Thoracic aorta (tissue), 2 donors: ENCODE measurements at regions not wholly inside any gene's neighbourhood (a gene's known extent, or its start where the extent isn't known, plus 50 kb on each side); places are given as distances from the start of the nearest gene placed in this dataset.

Experiments
- ATAC-seq: fragments of 150-250 bp; one replicate; pipeline ENCODE4 v1.8.0; 2017; ENCODE audit warnings: low read depth; ENCODE audit not compliant: insufficient number of reproducible peaks, low FRiP score
- DNase-seq: peaks from one replicate; pipeline ENCODE4 v3.0.0-alpha.2; 2020; ENCODE audit warnings: low spot score
- H3K27ac ChIP-seq, 2 donors: fragments of 200-600 bp; sonication (generic); 1 replicate in 1 of 2; 2 replicates in 1 of 2; pipeline ENCODE4 v1.5.1; 2016; ENCODE audit warnings: mild to moderate bottlenecking in 2 of 2, moderate library complexity in 2 of 2
- H3K27me3 ChIP-seq: fragments of 200-600 bp; sonication (generic); replicated peaks from 2 replicates; pipeline ENCODE4 v1.6.0; 2016; ENCODE audit warnings: mild to moderate bottlenecking; ENCODE audit not compliant: insufficient read depth
- H3K36me3 ChIP-seq: fragments of 200-600 bp; sonication (generic); one replicate; pipeline ENCODE4 v1.5.1; 2016
- H3K4me1 ChIP-seq, 2 donors: fragments of 200-600 bp; sonication (generic); 1 replicate in 1 of 2; 2 replicates in 1 of 2; pipeline versions ENCODE4 v1.5.1 to v1.6.0; 2016; ENCODE audit warnings: low read depth in 2 of 2, mild to moderate bottlenecking in 1 of 2; ENCODE audit not compliant: control insufficient read depth in 1 of 2
- H3K4me3 ChIP-seq: fragments of 200-600 bp; sonication (generic); 2 replicates; pipeline ENCODE4 v1.5.1; 2016; ENCODE audit warnings: mild to moderate bottlenecking
- H3K9me3 ChIP-seq: fragments of 200-600 bp; sonication (generic); 2 replicates; pipeline ENCODE4 v1.5.1; 2016
- TF ChIP-seq, protein P1 (sequence below): fragments of 200-600 bp; sonication (generic); IDR thresholded peaks from one replicate; pipeline ENCODE4 v1.5.1; 2019; ENCODE audit warnings: antibody characterized with exemption

- H3K27me3 ChIP-seq: no peaks in the 10 kb centered on the region
- no peak overlapping the region for H3K4me3 ChIP-seq
- no peaks in the 10 kb centered on the region for H3K36me3 ChIP-seq
- ATAC-seq (no peak), DNase-seq (no peak)
- no peak overlapping the region for H3K27ac ChIP-seq
- TF ChIP-seq, protein P1, sequence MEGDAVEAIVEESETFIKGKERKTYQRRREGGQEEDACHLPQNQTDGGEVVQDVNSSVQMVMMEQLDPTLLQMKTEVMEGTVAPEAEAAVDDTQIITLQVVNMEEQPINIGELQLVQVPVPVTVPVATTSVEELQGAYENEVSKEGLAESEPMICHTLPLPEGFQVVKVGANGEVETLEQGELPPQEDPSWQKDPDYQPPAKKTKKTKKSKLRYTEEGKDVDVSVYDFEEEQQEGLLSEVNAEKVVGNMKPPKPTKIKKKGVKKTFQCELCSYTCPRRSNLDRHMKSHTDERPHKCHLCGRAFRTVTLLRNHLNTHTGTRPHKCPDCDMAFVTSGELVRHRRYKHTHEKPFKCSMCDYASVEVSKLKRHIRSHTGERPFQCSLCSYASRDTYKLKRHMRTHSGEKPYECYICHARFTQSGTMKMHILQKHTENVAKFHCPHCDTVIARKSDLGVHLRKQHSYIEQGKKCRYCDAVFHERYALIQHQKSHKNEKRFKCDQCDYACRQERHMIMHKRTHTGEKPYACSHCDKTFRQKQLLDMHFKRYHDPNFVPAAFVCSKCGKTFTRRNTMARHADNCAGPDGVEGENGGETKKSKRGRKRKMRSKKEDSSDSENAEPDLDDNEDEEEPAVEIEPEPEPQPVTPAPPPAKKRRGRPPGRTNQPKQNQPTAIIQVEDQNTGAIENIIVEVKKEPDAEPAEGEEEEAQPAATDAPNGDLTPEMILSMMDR: no peak
- no peaks in the 10 kb centered on the region for H3K4me1 ChIP-seq
- no peaks in the 10 kb centered on the region for H3K9me3 ChIP-seq
Measured at GRCh38 chr3:87555290-87555689, 278.9 kb upstream of the POU1F1 start.

- no peaks in the 10 kb centered on the region for H3K4me1 ChIP-seq
- no peak overlapping the region for H3K4me3 ChIP-seq
- TF ChIP-seq, protein P1: no peak
- H3K36me3 ChIP-seq: no peaks in the 10 kb centered on the region
- ATAC-seq: no peak
- no peaks in the 10 kb centered on the region for H3K9me3 ChIP-seq
- no peak for DNase-seq
- H3K27ac ChIP-seq: no peak overlapping the region
- H3K27me3 ChIP-seq: no peaks in the 10 kb centered on the region
Measured at GRCh38 chr3:87553058-87553457, 276.7 kb upstream of the POU1F1 start.

DNA sequence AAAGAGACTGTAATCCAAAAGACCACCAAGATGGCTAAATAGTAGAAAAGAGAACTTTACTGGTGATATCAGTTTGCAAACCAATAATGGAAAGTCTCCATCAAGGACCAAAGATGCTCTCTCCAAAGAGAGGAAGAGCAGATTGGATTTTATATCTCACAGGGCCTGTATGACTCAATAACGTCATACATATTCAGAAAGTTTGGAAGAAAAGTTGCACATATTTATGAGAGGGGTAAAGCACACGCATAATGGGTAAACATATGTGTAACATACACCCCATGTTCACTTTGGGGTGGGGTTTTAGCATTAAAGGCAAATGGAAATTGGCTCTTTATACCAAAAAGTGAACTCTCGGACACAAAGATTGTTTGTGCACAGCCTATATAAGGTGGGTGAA lies 274.5 kb upstream of the POU1F1 start:
- H3K9me3 ChIP-seq: no peaks in the 10 kb centered on the region
- ATAC-seq (no peak), DNase-seq (no peak)
- TF ChIP-seq, protein P1: no peak
- no peak overlapping the region for H3K4me3 ChIP-seq
- no peak overlapping the region for H3K27ac ChIP-seq
- no peaks in the 10 kb centered on the region for H3K4me1 ChIP-seq
- H3K27me3 ChIP-seq: no peaks in the 10 kb centered on the region
- H3K36me3 ChIP-seq: no peaks in the 10 kb centered on the region

GRCh38 chr3:87549208-87549607 lies 272.8 kb upstream of the POU1F1 start:
- H3K9me3 ChIP-seq: no peaks in the 10 kb centered on the region
- H3K4me3 ChIP-seq: no peak overlapping the region
- no peak overlapping the region for H3K27ac ChIP-seq
- no peaks in the 10 kb centered on the region for H3K4me1 ChIP-seq
- H3K27me3 ChIP-seq: no peaks in the 10 kb centered on the region
- ATAC-seq (no peak), DNase-seq (no peak)
- TF ChIP-seq, protein P1: no peak
- H3K36me3 ChIP-seq: no peaks in the 10 kb centered on the region

- no peaks in the 10 kb centered on the region for H3K27me3 ChIP-seq
- H3K4me1 ChIP-seq: no peaks in the 10 kb centered on the region
- no peak overlapping the region for H3K27ac ChIP-seq
- TF ChIP-seq, protein P1: no peak
- no peak overlapping the region for H3K4me3 ChIP-seq
- DNase-seq (no peak), ATAC-seq (no peak)
- H3K36me3 ChIP-seq: no peaks in the 10 kb centered on the region
- H3K9me3 ChIP-seq: no peaks in the 10 kb centered on the region
Measured at GRCh38 chr3:87548271-87548670, 271.9 kb upstream of the POU1F1 start.
